ENCODE measurements at regions not wholly inside any gene's neighbourhood (a gene's known extent, or its start where the extent isn't known, plus 50 kb on each side); places are given as distances from the start of the nearest gene placed in this dataset.
"Not testable (repeated sequence)": the region's sequence is repeated elsewhere in the genome, so short reads cannot be mapped to it uniquely, and the experiment has no call there.

- H3K4me1 ChIP-seq: peaks cover 0 to 6% (median 0%) of the 10 kb centered on the region in 3 donors
- ATAC-seq: no peak
- no peaks in the 10 kb centered on the region for H3K9me3 ChIP-seq
- H3K27me3 ChIP-seq: no peaks in the 10 kb centered on the region
- 89 to 91% methylated on average over 2 to 3 of the region's 3 CpGs for WGBS, 2 donors (ENCODE audit: low coverage in 1 of 2)
- H3K4me3 ChIP-seq: no peak overlapping the region
- TF ChIP-seq, protein P1, sequence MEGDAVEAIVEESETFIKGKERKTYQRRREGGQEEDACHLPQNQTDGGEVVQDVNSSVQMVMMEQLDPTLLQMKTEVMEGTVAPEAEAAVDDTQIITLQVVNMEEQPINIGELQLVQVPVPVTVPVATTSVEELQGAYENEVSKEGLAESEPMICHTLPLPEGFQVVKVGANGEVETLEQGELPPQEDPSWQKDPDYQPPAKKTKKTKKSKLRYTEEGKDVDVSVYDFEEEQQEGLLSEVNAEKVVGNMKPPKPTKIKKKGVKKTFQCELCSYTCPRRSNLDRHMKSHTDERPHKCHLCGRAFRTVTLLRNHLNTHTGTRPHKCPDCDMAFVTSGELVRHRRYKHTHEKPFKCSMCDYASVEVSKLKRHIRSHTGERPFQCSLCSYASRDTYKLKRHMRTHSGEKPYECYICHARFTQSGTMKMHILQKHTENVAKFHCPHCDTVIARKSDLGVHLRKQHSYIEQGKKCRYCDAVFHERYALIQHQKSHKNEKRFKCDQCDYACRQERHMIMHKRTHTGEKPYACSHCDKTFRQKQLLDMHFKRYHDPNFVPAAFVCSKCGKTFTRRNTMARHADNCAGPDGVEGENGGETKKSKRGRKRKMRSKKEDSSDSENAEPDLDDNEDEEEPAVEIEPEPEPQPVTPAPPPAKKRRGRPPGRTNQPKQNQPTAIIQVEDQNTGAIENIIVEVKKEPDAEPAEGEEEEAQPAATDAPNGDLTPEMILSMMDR (IDR thresholded peaks at IDR 0.05): no peak
- TF ChIP-seq POLR2AphosphoS5 (IDR thresholded peaks at IDR 0.05): no peak
- TF ChIP-seq EP300 (IDR thresholded peaks at IDR 0.05): no peak
- TF ChIP-seq POLR2A (IDR thresholded peaks at IDR 0.05): no peak
- no peak overlapping the region for H3K27ac ChIP-seq
- H3K36me3 ChIP-seq: no peaks in the 10 kb centered on the region
Measured at GRCh38 chr2:41329040-41329439, 718.8 kb upstream of the PKDCC start.

DNA sequence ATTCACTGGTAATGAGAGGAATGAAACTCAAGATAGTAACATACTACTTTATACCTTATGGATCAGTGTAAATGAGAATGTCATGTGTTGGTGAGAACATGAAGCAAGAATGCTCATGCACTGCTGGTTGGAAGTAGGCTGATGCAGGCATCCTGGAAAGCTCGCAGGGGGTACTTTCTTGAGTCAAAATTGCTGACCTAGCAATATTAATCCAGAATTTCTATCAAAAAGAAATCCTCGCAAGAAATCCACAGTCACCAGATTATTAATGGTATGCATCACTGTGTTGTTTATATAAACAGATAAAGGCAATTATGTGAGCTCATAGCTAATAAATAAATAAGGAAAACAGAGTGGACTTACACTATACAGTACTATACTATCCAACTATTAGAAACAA lies 713.7 kb upstream of the PKDCC start:
- WGBS, 2 donors (ENCODE audit: low coverage in 1 of 2): 90 to 100% methylated on average over 2 of the region's 2 CpGs
- no peaks in the 10 kb centered on the region for H3K27me3 ChIP-seq
- no peaks in the 10 kb centered on the region for H3K9me3 ChIP-seq
- peaks cover 0 to 14% (median 0%) of the 10 kb centered on the region in 3 donors for H3K4me1 ChIP-seq
- H3K27ac ChIP-seq: no peak overlapping the region
- ATAC-seq: no peak
- H3K36me3 ChIP-seq: no peaks in the 10 kb centered on the region
- TF ChIP-seq EP300 (IDR thresholded peaks at IDR 0.05) (no peak), POLR2AphosphoS5 (IDR thresholded peaks at IDR 0.05) (no peak), POLR2A (IDR thresholded peaks at IDR 0.05) (no peak)
- TF ChIP-seq, protein P1 (IDR thresholded peaks at IDR 0.05): no peak
- H3K4me3 ChIP-seq: no peak overlapping the region

GRCh38 chr2:41335573-41335972 lies 712.2 kb upstream of the PKDCC start:
- no CpG with 5 or more reads among the region's 31 CpGs for WGBS, 2 donors (ENCODE audit: low coverage in 1 of 2)
- H3K4me3 ChIP-seq, H3K27ac ChIP-seq, ATAC-seq, H3K27me3 ChIP-seq, H3K9me3 ChIP-seq, H3K36me3 ChIP-seq: not testable (repeated sequence)
- H3K4me1 ChIP-seq: peaks cover 0 to 15% (median 0%) of the 10 kb centered on the region in 3 donors

GRCh38 chr2:41337956-41338355 lies 709.9 kb upstream of the PKDCC start:
- no peak overlapping the region for H3K27ac ChIP-seq
- H3K9me3 ChIP-seq: no peaks in the 10 kb centered on the region
- no peaks in the 10 kb centered on the region for H3K27me3 ChIP-seq
- H3K4me1 ChIP-seq: peaks cover 0 to 15% (median 0%) of the 10 kb centered on the region in 3 donors
- 23 to 44% methylated on average over 3 to 4 of the region's 4 CpGs for WGBS, 2 donors (ENCODE audit: low coverage in 1 of 2)
- no peaks in the 10 kb centered on the region for H3K36me3 ChIP-seq
- no peak for ATAC-seq
- no peak overlapping the region for H3K4me3 ChIP-seq
- TF ChIP-seq POLR2AphosphoS5 (IDR thresholded peaks at IDR 0.05): no peak

- no peak for ATAC-seq
- H3K4me1 ChIP-seq: no peaks in the 10 kb centered on the region
- H3K4me3 ChIP-seq: no peak overlapping the region
- TF ChIP-seq, protein P1 (IDR thresholded peaks at IDR 0.05): no peak
- TF ChIP-seq EP300 (IDR thresholded peaks at IDR 0.05) (no peak), POLR2AphosphoS5 (IDR thresholded peaks at IDR 0.05) (no peak), POLR2A (IDR thresholded peaks at IDR 0.05) (no peak)
- H3K36me3 ChIP-seq: no peaks in the 10 kb centered on the region
- H3K27me3 ChIP-seq: no peaks in the 10 kb centered on the region
- H3K9me3 ChIP-seq: no peaks in the 10 kb centered on the region
- H3K27ac ChIP-seq: no peak overlapping the region
Measured at GRCh38 chr2:41344529-41344928, 703.3 kb upstream of the PKDCC start.

DNA sequence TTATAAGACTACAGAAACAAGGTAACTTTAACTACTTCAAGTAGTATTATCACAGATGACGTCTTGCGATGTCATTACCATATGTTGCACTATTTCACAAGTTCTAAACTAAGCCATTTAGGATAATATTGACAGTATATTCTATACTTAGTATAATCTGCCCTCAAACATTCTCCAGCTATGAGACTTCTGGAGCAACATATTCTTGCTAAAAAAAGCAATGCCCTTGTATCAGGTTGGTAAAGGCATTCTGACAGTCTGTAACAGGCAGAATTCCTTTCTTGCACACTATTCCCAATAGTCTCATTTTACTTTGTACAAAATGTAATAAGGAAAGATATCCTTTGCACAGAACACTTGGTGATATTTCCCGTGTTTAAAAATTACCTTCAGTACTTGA lies 694.8 kb upstream of the PKDCC start:
- 70 to 91% methylated on average over 2 to 3 of the region's 3 CpGs for WGBS, 2 donors (ENCODE audit: low coverage in 1 of 2)
- Histone ChIP-seq H3K9me3 (no peaks in the 10 kb centered on the region), H3K36me3 (no peaks in the 10 kb centered on the region), H3K27ac (no peak overlapping the region), H3K4me1 (no peaks in the 10 kb centered on the region), H3K27me3 (no peaks in the 10 kb centered on the region), H3K4me3 (no peak overlapping the region)
- TF ChIP-seq POLR2A (IDR thresholded peaks at IDR 0.05) (no peak), EP300 (IDR thresholded peaks at IDR 0.05) (no peak), POLR2AphosphoS5 (IDR thresholded peaks at IDR 0.05) (no peak)
- TF ChIP-seq, protein P1 (IDR thresholded peaks at IDR 0.05): no peak
- no peak for ATAC-seq
